Limb (tissue), 2 donors: ENCODE measurements at regions not wholly inside any gene's neighbourhood (a gene's known extent, or its start where the extent isn't known, plus 50 kb on each side); places are given as distances from the start of the nearest gene placed in this dataset.
A peak's percentile ranks its signal among the peaks of the same experiment; 100 is the strongest.
"Not testable (repeated sequence)": the region's sequence is repeated elsewhere in the genome, so short reads cannot be mapped to it uniquely, and the experiment has no call there.

Experiments
- DNase-seq, 2 donors: peaks; one replicate each; pipeline ENCODE4 v3.0.0-alpha.2; 2016; ENCODE audit errors: extremely low spot score in 2 of 2

DNA sequence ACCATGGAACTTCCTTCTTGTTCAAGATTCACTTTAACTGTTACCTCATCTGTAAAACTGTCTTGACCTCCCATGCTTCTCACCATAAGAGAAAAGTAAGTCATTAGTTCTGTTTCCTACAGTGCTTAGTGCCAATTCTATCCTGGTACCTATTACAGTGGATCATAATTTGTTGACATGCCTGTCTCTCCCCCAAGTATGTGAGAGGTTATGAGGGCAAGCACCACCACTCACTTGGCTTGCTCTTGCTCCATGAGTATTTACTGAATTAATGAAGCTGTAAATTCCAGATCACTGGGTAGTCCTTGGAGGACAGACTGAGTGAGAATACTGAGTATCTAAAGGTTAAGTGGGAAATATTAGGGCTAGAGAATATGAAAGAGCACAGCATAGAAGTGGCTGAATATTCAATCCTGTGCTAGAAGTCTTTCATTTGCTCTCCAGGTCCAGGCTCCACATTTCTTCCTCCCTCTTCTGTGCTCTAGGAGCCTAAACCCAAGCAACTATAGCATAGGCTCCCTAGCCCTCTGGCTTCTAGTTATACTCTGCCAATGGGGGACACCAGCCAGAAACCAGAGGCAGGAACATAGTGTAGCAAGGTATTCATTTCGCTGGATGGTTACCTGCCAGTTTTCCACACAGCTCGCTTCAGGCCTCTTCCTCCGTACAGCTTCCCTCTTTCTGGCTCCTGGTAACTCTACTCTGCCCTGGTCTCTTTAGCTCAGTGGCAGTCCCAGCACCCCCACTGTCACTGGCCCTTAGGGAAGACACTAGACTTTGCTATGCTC lies 118.2 kb upstream of the SLC5A12 start:
- no peak for DNase-seq

DNA sequence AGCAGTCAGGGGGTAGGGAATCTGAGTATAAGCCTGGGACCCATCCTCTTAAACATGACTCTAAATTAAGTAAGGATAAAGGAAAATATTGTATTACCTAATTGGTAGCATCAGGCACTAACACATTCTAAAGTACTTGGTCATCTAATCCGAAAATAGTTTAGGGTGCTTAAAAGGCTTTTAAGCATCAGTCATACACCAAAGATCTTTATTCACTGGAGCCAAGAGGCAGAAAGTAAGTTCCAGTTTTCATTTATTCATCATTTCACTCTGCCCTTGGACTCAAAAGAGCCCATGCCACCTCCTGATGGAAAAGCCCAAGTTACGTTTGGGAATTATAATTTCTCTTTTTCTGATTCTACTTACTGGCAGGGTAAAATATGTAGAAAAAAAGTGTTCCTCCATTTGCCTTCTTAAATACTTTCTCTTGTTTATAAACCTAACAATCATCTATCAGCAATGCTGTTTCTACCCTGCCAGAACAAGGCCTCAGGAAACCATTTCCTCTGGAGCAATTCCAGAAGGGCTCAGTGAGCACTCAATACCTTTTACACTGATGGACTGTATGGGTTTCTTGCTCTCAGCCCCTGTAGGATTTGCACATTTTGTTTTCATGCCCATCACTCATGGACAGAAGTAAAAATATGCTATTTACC lies 120.1 kb upstream of the SLC5A12 start:
- DNase-seq = peak in 1 of 2 donors; percentile 43

DNA sequence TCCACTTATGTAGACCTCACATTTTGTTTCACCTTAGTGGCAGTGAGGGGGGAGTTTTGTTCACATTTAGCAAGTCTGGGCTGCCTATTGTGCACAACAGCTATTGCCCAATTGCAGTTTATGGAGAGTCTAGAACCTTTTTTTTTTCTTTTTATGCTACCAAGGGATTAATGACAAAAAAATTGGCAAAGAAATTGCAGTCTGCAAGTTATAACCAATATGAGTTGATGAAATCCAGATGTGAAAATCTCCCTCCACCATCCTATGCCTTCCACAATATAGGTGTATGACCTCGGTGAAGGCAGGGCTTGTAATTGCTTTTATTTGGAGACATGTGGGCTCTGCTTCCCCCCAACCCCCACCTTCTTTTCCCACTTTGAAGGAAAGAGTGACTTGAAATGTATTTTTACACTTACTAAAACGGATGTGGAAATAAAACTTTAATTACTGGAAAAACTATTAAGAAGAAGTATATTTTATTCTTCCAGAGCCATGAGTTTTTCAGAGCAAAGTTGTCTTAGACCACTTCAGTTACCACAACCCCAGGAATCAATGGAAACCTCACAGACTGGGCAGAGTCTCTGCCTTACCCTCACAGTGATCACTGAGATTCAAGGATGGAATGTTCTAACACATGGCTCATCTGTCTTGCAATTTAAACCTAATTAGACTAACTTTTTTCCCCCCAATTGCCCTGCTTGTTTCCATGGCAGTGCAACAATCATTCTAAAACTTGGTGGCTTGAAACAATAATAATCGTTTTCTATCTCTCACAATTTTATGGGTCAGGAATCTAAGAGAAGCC lies 120.8 kb upstream of the SLC5A12 start:
- peak in 1 of 2 donors; percentile 65 for DNase-seq

GRCh38 chr11:26843539-26843938 lies 121.7 kb upstream of the SLC5A12 start:
- no peak for DNase-seq

- no peak for DNase-seq
Observed at GRCh38 chr11:26844963-26845362, 123.1 kb upstream of the SLC5A12 start.

GRCh38 chr11:26846227-26846626 lies 124.4 kb upstream of the SLC5A12 start:
- DNase-seq = no peak

DNA sequence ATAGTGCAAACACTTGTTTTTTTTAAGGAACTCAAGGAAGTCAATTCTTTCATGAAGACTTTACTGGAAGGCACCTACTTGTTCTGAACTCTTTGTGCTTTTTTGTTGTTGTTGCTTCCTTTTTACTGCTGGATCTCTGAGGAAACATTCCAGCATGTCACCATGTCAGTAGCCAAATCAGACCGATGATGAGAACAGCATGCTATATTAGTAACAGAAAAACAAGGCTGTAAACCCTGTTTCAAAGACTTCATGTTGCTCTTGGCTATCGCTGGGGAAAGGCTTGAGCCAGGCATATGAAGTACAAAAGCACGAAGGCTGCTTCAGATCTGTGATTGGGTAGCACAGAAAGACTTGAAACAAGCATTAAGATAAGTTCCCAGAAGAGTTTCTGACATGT lies 125.6 kb upstream of the SLC5A12 start:
- no peak for DNase-seq

- no peak for DNase-seq
Observed at GRCh38 chr11:26847977-26848376, 126.1 kb upstream of the SLC5A12 start.

DNA sequence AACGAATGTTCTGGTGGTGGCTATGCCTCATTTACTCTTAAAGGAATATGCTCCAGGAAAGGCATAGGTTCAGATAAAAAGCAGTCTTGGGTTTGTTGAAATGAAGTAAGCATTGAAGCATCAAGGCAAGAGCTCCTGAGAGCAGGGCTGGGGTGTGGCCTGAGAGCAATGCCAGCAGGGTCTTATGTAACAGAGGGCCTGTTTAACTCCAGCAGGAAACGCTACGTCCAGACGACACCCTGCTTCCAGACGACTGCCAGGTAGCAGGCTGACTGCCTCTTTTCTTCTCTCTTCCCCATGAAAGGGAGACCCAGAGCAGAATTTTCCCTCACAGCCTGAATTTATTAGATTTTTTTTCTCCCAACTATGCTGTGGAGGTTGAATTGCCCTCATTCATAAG lies 127.2 kb upstream of the SLC5A12 start:
- peak; percentile 70 for DNase-seq

DNA sequence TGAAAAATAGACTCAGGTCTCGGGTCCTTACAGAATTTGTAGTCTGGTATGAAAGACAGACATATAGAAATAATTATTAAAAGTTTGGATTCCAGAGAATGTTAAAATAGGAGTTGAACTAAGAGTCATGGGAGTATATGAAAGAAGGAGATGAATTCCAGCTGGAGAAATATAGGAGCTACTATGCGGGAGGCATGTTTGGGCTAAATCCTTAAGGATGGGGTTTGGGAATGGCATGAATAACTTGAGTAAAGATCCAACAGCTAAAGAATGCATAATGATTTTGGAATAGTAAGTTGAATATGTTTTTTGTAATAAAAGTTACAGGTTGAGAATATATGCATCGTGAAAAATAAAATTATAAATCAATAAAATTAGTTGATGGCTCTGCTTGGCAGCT lies 129.4 kb upstream of the SLC5A12 start:
- DNase-seq = no peak

DNA sequence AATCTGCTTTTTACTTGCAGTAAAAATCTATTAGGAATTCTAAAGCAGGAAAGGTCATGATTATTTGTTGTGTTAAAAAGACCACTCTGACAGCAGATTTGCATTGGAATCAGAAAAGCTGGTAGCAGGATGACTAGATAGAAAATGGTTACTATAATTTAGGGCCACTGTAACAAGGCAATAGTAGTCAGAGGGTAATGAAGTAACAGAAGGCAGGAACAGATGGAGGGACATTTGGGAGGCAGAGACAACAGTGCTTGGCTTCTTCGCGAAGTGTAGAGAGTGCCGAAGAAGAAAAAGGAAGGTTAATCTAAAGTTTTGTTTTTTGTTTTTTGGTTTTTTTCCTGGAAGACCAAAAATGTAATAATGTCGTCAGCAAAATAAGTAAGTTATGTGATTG lies 129.8 kb upstream of the SLC5A12 start:
- DNase-seq = no peak

DNA sequence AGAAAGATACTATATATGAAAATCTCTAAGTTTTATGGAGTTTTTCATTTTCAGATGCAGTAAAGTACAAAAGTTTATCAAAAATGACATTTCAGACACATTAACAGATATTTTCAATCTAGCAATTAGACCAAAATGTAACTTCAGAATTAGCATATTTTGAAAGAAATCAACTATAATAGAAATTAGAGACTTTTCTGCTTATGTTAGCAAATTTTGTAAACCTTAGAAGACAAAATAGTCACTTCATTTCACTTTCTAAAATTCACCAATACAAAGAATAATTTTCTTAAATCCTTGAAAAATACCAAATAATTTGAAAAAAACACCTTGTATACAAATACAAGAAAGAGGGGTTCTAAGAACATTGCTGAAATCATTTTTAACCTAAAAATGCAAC lies 135.8 kb upstream of the FIBIN start:
- DNase-seq = no peak

DNA sequence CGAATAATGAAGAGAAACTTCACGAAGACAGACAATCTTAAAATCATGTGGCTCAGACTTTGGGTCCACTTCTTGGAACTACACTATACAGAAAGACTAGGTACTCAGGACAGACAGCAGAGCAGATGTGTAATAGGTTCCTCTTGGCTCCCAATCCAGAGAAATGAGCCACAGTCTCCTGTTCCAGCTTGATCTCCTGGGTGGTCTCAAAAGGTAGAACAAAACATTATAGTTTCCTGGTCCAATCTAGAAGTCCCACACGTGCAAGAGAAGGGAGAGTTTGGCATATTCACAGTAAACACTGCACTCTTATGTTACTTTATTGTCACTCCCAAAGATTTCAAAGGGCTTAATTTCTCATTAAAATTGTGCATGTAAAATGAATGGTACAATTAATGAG lies 134.5 kb upstream of the FIBIN start:
- DNase-seq = no peak

DNA sequence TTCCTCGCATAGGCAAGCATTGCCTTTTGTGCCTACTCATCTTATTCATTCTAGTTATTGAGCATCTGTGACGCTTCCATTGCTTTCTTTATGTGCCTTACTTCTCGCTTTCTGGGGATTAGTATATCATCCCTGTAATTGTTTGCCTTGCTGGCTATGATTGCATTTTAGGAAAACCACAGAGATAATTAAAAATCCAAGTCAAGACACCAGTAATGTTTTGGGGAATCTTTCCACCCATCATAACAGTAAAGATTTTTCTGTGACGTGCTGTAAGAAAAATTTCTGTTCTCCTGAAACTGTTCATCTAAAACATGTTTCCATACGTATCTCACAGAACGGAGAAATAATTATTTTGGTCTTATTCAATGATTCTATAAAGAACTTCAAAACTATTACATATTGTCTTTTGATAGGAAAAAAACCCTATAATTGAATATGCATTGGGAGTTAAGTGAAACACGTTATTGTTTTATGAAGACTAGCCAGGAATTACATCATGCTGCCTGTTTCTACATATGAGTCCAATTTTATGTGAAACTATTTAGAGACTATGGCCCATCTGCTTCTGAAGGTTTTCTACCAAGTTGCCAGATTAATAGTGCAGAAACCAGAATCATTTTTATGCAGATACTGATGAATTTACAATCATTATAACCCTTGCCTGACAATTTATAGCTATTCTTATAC lies 133.7 kb upstream of the FIBIN start:
- peak in 1 of 2 donors; percentile 79 for DNase-seq

DNA sequence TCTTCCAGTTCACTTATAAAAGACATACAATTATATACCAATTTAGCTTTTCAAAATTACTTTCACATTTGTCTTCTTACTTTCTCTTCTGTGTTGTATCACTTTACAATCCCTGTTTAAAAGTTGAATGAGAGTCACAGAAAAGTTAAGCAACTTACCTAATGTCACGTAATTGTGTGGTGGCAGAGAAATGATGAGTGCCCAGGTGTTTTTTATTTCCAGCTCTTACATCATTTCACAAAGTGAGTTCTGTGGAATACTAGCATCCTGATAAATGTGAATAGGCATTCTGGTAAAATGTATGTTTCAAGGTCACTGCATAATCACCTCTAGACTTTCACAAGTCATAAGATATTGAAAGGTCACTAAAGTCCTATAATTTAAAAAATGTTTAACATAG lies 133.0 kb upstream of the FIBIN start:
- DNase-seq = no peak

- no peak for DNase-seq
Observed at GRCh38 chr11:26862801-26863200, 131.1 kb upstream of the FIBIN start.

DNA sequence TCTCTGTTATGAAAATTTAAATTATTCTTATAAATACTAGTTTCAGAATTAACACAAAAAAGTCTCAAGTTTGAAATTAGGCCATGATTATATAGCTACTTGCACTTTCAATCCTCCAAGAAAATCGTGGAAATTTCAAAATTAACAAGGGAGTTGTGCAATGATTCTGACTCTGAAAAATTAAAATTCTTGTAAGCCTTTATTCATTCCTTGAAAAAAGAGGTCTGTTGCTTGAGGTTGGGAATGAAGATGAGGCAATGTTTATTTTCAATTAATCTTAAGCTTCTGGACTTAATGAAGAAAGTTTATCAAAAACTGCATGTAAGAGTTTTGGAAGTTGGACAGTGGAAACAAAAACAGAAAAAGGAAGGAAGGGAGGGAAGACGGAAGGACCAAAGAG lies 128.2 kb upstream of the FIBIN start:
- no peak for DNase-seq

DNA sequence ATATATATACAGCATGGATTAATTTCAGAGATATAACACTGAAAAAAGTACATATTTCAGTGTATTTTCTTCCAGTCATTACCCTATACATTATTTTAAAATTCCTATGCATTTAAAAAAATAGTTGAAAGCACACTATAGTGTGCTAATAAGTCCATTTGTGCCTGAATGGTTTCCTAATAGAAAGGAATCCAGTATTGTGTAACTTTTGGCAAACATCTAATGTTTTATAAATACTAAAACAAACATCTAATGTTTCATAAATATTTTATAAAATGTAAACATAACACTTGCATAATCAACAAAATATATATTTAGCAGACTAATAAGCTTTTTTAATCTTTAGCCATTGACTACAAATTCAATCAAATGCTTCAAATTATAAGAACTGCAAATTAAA lies 126.6 kb upstream of the FIBIN start:
- no peak for DNase-seq

- DNase-seq = no peak
Observed at GRCh38 chr11:26878959-26879581, 114.8 kb upstream of the FIBIN start.

DNA sequence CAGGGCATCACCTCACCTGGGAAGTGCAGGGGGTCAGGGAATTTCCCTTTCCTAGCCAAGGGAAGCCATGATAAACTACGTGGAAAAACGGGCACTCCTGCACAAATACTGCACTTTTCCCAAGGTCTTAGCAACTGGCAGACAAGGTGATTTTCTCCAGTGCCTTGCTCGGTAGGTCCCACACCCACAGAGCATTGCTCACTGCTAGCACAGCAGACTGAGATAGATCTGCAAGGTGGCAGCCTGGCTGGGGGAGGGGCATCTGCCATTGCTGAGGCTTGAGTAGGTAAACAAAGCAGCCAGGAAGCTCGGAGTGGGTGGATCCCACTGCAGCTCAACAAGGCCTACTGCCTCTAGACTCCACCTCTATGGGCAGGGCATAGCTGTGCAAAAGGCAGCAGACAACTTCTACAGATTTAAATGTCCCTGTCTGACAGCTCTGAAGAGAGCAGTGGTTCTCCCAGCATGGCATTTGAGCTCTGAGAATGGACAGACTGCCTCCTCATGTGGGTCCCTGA lies 111.5 kb upstream of the FIBIN start:
- not testable (repeated sequence) for DNase-seq

- DNase-seq = no peak
Observed at GRCh38 chr11:26891501-26891900, 102.4 kb upstream of the FIBIN start.
